Suprapubic skin (tissue), 4 donors: ENCODE measurements at regions not wholly inside any gene's neighbourhood (a gene's known extent, or its start where the extent isn't known, plus 50 kb on each side); places are given as distances from the start of the nearest gene placed in this dataset.

Source experiments
- DNase-seq, 2 donors: peaks; one replicate each; pipeline ENCODE4 v3.0.0-alpha.2; 2019; ENCODE audit warnings: low spot score in 2 of 2
- H3K27ac ChIP-seq: fragments of 200-600 bp; sonication (generic); one replicate; pipeline ENCODE4 v1.5.1; 2019
- H3K27me3 ChIP-seq: fragments of 200-600 bp; sonication (generic); one replicate; pipeline ENCODE4 v1.5.1; 2019
- H3K36me3 ChIP-seq: fragments of 200-600 bp; sonication (generic); one replicate; pipeline ENCODE4 v1.5.1; 2019
- H3K4me1 ChIP-seq: fragments of 200-600 bp; sonication (generic); one replicate; pipeline ENCODE4 v1.5.1; 2019
- H3K4me3 ChIP-seq: fragments of 200-600 bp; sonication (generic); one replicate; pipeline ENCODE4 v1.5.1; 2019; ENCODE audit warnings: mild to moderate bottlenecking
- H3K9me3 ChIP-seq: fragments of 200-600 bp; sonication (generic); one replicate; pipeline ENCODE4 v1.5.1; 2019
- EP300 ChIP-seq: sonication (generic); formaldehyde crosslinking; IDR thresholded peaks from one replicate; pipeline ENCODE4 v1.6.1; 2017; ENCODE audit warnings: antibody characterized with exemption
- POLR2A ChIP-seq, 2 donors: fragments of 450-650 bp; IDR thresholded peaks; one replicate each; pipeline ENCODE4 v1.6.1; 2017; ENCODE audit warnings: antibody characterized with exemption in 2 of 2, mild to moderate bottlenecking in 2 of 2, moderate library complexity in 2 of 2
- POLR2AphosphoS5 ChIP-seq, 3 donors: sonication (generic); formaldehyde crosslinking; IDR thresholded peaks; one replicate each; pipeline ENCODE4 v1.6.1; 2017; ENCODE audit warnings: antibody characterized with exemption in 3 of 3
- WGBS: methylation state at CpG from one replicate; pipeline ENCODE4 v1.1.5; 2018; 5-methylcytosine and 5-hydroxymethylcytosine counted together
- TF ChIP-seq, protein P1 (sequence below), 2 donors: fragments of 200-600 bp in 1 of 2; fragments of 450-650 bp in 1 of 2; sonication (generic) in 1 of 2; IDR thresholded peaks; one replicate each; pipeline ENCODE4 v1.5.1; 2016 to 2019; ENCODE audit warnings: antibody characterized with exemption in 2 of 2, mild to moderate bottlenecking in 1 of 2, moderate library complexity in 1 of 2

DNA sequence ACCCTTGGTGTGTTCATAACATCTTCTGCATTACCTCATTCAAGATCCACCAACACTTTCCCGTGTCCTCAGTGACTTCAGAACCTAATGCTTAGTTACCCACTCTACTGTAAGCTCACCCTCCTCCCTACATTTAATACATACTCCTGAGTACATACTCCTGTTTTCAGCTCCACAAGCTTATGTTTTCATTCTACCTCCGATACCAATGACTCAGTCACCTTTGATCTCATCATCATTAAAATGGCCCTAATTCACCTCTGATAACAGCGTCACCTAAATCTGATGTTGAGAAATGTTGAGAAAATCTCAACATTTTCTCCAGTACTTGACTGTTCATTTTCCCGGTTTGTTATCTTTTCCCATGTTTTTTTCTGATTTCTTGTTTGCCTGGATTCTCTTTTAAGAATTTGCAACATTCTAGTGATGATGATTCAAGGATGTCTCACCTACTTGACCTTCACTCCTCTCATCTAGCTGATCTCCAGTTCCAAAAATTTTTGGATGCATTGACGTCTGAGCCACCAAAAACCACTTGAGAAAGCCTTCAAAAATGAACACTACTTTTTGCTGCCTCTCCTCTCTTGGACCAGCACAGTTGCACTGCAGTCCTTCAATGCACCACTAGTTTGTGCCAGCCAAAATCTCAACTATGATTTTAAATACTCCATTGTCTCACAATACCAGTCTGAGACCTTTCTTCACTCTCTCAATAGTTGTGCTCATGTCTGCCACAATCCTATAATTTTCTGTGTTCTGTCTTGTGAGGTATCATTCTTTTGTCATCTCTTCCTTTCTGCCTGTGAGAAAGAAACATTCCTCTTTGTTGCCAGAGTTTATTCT, 220.7 kb upstream of the SEMA6D start:
- TF ChIP-seq POLR2A (IDR thresholded peaks at IDR 0.05) (no peak), EP300 (no peak), POLR2AphosphoS5 (IDR thresholded peaks at IDR 0.05) (no peak)
- TF ChIP-seq, protein P1, sequence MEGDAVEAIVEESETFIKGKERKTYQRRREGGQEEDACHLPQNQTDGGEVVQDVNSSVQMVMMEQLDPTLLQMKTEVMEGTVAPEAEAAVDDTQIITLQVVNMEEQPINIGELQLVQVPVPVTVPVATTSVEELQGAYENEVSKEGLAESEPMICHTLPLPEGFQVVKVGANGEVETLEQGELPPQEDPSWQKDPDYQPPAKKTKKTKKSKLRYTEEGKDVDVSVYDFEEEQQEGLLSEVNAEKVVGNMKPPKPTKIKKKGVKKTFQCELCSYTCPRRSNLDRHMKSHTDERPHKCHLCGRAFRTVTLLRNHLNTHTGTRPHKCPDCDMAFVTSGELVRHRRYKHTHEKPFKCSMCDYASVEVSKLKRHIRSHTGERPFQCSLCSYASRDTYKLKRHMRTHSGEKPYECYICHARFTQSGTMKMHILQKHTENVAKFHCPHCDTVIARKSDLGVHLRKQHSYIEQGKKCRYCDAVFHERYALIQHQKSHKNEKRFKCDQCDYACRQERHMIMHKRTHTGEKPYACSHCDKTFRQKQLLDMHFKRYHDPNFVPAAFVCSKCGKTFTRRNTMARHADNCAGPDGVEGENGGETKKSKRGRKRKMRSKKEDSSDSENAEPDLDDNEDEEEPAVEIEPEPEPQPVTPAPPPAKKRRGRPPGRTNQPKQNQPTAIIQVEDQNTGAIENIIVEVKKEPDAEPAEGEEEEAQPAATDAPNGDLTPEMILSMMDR (IDR thresholded peaks at IDR 0.05) = no peak
- Histone ChIP-seq H3K36me3 (no peaks in the 10 kb centered on the region), H3K9me3 (no peaks in the 10 kb centered on the region), H3K27me3 (no peaks in the 10 kb centered on the region), H3K4me1 (no peaks in the 10 kb centered on the region), H3K27ac (no peak overlapping the region), H3K4me3 (no peak overlapping the region)
- 91% methylated on average over 5 of the region's 5 CpGs for WGBS
- no peak for DNase-seq

- H3K4me1 ChIP-seq = peaks cover under 1% of the 10 kb centered on the region
- TF ChIP-seq, protein P1 (IDR thresholded peaks at IDR 0.05) = no peak
- TF ChIP-seq EP300 (no peak), POLR2AphosphoS5 (IDR thresholded peaks at IDR 0.05) (no peak), POLR2A (IDR thresholded peaks at IDR 0.05) (no peak)
- H3K27ac ChIP-seq = no peak overlapping the region
- H3K4me3 ChIP-seq = no peak overlapping the region
- H3K27me3 ChIP-seq = no peaks in the 10 kb centered on the region
- WGBS = 46% methylated on average over 2 of the region's 2 CpGs
- H3K9me3 ChIP-seq = no peaks in the 10 kb centered on the region
- no peaks in the 10 kb centered on the region for H3K36me3 ChIP-seq
- DNase-seq = no peak
Measured at GRCh38 chr15:47500842-47501241, 216.5 kb upstream of the SEMA6D start.

DNA sequence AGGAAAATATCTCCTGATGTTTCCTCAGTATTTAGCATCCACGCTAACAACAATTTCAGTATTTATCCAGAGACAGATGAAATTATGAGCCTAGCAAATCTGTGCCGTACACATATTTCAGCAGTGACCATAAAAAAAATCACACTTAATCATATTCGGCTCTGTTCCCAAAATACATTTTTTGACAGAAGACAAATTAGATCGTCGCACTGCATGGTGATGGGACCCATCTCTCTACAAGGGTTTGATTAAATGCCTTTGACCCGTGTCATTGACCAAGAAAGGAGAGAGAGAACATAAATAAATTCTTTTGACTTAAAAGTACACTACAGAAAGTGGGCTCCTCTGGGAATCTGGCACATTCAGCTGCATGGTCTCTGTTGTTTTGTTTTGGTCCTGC, 215.3 kb upstream of the SEMA6D start:
- WGBS = 68% methylated on average over 6 of the region's 6 CpGs
- Histone ChIP-seq H3K27ac (no peak overlapping the region), H3K27me3 (no peaks in the 10 kb centered on the region), H3K9me3 (no peaks in the 10 kb centered on the region), H3K4me3 (no peak overlapping the region), H3K4me1 (peaks cover 10% of the 10 kb centered on the region), H3K36me3 (no peaks in the 10 kb centered on the region)
- no peak for TF ChIP-seq POLR2A (IDR thresholded peaks at IDR 0.05)
- no peak for DNase-seq

GRCh38 chr15:47503876-47504275, 213.4 kb upstream of the SEMA6D start:
- H3K9me3 ChIP-seq = no peaks in the 10 kb centered on the region
- DNase-seq = no peak
- no peak overlapping the region for H3K27ac ChIP-seq
- H3K36me3 ChIP-seq = no peaks in the 10 kb centered on the region
- H3K4me1 ChIP-seq = peaks cover 10% of the 10 kb centered on the region
- WGBS = 83% methylated on average over 2 of the region's 2 CpGs
- H3K27me3 ChIP-seq = no peaks in the 10 kb centered on the region
- H3K4me3 ChIP-seq = no peak overlapping the region
- TF ChIP-seq, protein P1 (IDR thresholded peaks at IDR 0.05) = no peak
- no peak for TF ChIP-seq POLR2AphosphoS5 (IDR thresholded peaks at IDR 0.05)
- no peak for TF ChIP-seq POLR2A (IDR thresholded peaks at IDR 0.05)
- TF ChIP-seq EP300 = no peak

- Histone ChIP-seq H3K9me3 (no peaks in the 10 kb centered on the region), H3K27ac (no peak overlapping the region), H3K4me3 (no peak overlapping the region), H3K36me3 (no peaks in the 10 kb centered on the region), H3K27me3 (no peaks in the 10 kb centered on the region), H3K4me1 (peaks cover 10% of the 10 kb centered on the region)
- DNase-seq = no peak
- WGBS = 71% methylated on average over 7 of the region's 7 CpGs
- no peak for TF ChIP-seq POLR2AphosphoS5 (IDR thresholded peaks at IDR 0.05)
- no peak for TF ChIP-seq EP300
- TF ChIP-seq POLR2A (IDR thresholded peaks at IDR 0.05) = no peak
- TF ChIP-seq, protein P1 (IDR thresholded peaks at IDR 0.05) = no peak
Measured at GRCh38 chr15:47504624-47505256, 212.6 kb upstream of the SEMA6D start.
